SKM-1 (cell line): ENCODE measurements at regions not wholly inside any gene's neighbourhood (a gene's known extent, or its start where the extent isn't known, plus 50 kb on each side); places are given as distances from the start of the nearest gene placed in this dataset.

Experiments used
- DNase-seq: peaks from one replicate; lab custom pipeline; 2025; ENCODE audit not compliant: unreplicated experiment; lab: John Stamatoyannopoulos, UW

DNA sequence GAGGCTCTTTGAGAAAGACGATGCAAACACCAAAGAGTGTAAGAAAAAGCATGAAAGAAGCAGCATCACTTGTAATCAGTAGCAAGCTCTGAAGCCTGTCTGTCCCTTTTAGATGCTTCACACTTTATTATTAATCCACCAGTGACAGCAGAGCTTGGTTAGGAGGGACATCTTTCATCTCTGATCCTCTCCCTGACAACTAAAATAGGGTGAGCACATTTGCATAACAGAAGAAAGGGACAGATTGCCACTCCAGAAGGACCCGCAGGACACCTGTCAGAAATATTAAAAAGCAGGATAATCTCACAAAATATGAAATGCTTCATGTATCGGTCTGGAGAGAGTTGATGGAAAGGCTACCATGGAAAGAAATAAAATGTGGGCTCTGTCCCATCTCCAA, 71.4 kb upstream of the MAP1B start:
- DNase-seq = no peak

DNA sequence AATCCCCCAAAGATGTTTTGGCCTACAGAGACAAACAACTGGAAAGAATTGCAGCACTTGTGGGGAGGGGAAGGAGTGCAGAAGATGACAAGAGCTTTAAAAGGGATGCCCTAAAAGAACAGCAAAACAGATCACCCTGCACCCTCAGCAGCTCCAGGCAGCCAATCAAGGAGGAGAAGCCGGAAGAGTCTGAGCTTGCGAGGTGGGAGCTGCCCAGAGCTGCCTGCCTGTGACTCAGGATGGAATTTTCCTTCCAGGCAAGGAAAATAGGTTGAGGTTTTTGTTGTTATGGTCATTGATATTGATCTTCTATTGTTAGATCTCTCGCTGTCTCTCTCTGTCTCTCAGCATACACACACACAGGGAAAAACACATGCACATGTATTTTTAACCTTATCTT, 70.3 kb upstream of the MAP1B start:
- DNase-seq = no peak

- no peak for DNase-seq
Measured at GRCh38 chr5:72040513-72040912, 66.8 kb upstream of the MAP1B start.

DNA sequence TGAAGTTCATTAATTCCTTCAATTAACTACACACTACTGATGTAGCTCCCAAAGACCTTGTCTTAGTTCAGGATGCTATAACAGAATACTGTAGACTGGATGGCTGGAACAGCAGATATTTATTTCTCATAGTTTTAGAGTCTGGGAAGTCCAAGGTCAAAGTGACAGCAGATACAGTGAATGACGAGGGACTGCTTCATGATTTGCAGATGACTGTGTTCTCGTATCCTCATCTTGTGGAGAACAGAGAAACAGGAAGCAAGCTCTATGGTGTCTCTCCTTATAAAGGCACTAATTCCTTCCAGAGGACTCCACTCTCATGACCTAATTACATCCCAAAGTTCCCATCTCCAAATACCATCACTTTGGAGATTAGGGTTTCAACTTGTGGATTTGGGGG, 65.6 kb upstream of the MAP1B start:
- DNase-seq = no peak

DNA sequence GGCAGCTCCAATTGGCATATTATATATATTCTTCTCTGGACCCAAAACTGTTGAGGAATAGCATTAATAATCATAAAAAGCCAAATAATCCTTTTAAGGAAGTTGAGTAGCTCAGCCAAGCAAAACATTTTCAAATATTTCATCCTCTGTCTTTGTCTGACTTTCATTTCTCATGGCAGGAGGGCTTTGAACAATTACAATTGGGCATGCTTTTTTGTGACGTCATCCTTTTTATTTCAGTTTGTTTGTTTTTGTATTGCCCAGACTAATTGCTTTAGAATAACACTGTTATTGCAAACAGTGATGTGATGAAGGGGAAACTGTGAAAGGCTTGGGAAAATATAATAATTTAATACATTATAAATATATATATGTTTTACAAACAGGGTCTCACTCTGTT, 65.2 kb upstream of the MAP1B start:
- DNase-seq = no peak

GRCh38 chr5:72045692-72046091, 61.6 kb upstream of the MAP1B start:
- DNase-seq = no peak

DNA sequence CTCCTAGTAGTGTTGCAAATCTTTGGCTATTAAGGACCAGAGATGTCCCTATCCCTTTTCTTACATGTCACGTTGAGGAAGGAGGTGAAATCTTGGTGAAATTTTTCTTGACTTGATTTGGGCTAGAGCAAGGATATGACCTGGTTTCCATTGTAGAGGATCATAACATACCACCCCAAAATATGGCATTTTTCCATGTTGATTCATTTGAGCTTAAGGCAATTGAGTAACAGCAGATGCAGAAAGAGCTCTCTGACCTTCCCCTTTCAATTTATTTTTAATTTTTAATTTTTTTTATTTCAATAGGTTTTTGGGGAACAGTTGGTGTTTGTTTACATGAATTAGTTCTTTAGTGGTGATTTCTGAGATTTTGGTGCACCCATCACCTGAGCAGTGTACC, 61.2 kb upstream of the MAP1B start:
- no peak for DNase-seq

- no peak for DNase-seq
Measured at GRCh38 chr5:72055636-72056035, 51.6 kb upstream of the MAP1B start.
